SK-MEL-5 (cell line): ENCODE measurements at regions not wholly inside any gene's neighbourhood (a gene's known extent, or its start where the extent isn't known, plus 50 kb on each side); places are given as distances from the start of the nearest gene placed in this dataset.
"Not testable (repeated sequence)": the region's sequence is repeated elsewhere in the genome, so short reads cannot be mapped to it uniquely, and the experiment has no call there.

Experiments used
- DNase-seq: peaks from one replicate; pipeline ENCODE4 v3.0.0-alpha.2; 2016; ENCODE audit warnings: low read depth, low spot score
- in situ Hi-C: cut with HindIII; loops from 2 replicates; pipeline ENCODE4 v1.10.0; 2016; ENCODE audit warnings: low sequenced_read_pairs, high pct_unique_total_duplicates, low pct_unique_long_range_greater_than_20kb

DNA sequence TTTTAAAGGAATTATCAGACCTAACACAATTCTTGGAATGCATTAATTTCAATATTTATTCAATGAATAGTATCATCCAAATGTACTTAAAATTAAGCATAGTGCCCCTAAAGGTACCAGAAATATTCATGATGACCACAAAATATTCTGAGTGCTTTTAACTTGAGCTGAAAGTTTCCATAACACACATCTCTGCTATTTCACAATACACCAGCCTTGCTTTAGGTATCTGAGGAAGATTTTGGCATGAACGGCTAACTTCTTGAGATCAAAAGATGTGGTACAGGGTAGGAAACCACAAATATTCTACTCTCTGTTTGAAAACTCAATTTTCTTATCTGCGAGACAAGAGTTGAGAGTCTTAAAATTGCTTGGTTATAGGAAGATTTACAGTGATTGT lies 538.3 kb upstream of the PCDH7 start:
- no peak for DNase-seq
- in situ Hi-C loops: no loop called here

DNA sequence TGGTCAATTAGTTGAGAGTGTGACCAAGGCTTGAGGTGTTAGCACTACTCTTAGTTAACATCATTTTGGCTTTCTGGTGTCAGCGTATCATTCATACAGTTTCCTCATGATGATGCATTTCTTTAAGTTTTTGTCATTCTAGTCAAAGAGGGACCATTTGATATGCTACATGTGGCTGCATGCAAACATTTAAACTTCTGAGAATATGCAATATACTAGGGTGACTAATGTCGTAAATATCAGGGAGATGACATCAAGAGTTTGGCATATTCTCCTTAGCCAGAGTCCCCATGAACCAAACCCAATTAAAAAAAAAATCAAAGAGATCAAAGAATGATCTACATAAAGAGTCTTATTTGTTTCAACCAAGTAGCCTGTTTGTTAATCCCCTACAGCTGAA lies 537.4 kb upstream of the PCDH7 start:
- no peak for DNase-seq
- in situ Hi-C loops: no loop called here

DNA sequence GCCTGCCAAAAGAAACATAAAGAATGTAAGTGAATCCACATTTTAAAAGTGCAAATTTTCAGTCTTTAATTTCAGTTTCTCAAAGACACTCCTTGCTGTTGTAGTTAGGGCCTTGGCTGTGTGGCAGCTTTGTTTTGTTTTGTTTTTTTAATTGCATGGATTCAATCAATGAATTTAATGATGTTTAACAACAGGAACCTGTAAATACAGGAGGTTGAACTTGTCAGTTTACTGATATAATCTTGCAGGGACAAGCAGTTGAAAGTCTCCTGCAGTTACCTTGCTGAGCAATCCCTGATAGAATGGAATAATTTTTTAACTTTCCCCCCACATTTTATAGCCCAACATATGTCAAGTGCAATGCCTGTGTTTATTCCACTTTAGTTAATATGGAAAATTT lies 528.3 kb upstream of the PCDH7 start:
- in situ Hi-C loops: no loop called here
- no peak for DNase-seq

DNA sequence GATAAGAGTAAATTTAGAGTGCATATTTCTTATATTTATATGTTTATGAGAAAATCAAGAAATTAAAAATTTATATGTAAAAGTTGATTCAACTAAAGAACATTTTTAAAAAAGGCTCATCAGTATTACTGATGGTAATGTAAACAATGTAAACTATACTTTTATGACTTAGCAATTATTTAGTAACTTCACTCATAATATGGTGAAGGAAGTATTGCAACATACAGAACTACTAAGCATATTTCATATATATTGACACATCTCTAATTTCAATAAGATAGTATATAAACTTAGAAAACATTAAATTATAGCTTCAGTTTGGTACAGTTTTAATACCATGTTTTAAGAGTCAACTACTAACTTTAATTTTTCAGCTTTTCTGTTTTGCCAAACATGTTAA lies 512.8 kb upstream of the PCDH7 start:
- DNase-seq: no peak
- in situ Hi-C loops: no loop called here

DNA sequence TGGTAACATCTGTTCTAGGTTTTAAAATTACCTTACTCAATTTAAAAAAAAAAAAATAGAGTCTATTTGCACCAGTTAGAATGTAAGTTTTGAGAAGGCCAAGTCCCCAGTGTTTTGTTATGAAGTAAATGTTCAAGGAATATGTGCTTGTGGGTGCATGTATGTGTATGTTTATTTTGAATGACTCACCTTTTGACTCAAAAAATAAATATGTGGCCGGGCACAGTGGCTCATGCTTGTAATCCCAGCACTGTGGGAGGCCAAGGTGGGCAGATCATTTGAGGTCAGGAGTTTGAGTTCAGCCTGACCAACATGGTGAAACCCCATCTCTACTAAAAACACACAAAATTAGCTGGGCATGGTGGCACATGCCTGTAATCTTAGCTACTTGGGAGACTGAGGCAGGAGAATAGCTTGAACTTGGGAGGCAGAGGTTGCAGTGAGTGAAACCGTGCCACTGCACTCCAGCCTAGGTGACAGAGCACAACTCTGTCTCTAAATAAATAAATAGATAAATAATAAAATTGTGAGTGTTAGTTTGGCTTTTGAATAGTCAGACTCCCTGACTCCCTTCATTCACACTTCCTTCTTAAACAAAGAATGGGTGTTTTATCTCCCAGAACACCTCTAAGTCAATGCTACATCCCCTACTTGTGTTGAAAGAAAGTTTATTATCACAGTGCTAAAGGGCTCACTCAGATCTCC lies 511.3 kb upstream of the PCDH7 start:
- DNase-seq: no peak
- in situ Hi-C loops: no loop called here

DNA sequence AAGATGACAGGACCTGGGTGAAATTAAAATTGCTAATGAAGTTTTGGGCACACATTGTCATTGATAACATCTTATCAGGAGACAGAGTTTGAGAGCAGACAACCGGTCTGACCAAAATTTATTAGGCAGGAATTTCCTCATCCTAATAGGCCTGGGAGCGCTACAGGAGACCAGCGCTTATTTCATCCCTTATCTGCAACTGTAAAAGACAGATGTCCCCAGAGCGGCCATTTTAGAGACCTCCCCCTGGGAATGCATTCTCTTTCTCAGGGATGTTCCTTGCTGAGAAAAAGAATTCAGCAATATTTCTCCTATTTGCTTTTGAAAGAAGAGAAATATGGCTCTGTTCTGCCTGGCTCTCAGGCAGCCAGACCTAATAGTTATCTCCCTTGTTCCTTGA lies 504.2 kb upstream of the PCDH7 start:
- DNase-seq, in situ Hi-C loops: not testable (repeated sequence)

DNA sequence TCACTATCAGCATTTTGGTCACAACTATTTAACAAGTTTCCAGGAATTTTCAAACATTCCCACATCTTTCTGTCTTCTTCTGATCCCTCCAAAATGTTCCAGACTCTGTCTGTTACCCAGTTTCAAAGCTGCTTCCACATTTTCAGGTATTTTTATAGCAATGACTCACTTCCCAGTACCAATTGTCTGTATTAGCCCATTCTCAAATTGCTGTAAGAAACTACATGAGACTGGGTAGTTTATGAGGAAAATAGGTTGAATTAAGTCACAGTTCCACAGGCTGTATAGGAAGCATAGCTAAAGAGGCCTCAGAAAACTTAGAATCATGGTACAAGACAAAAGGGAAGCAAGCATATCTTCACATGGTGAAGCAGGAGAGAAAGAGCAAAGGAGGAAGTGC lies 475.0 kb upstream of the PCDH7 start:
- no peak for DNase-seq
- in situ Hi-C loops: no loop called here

DNA sequence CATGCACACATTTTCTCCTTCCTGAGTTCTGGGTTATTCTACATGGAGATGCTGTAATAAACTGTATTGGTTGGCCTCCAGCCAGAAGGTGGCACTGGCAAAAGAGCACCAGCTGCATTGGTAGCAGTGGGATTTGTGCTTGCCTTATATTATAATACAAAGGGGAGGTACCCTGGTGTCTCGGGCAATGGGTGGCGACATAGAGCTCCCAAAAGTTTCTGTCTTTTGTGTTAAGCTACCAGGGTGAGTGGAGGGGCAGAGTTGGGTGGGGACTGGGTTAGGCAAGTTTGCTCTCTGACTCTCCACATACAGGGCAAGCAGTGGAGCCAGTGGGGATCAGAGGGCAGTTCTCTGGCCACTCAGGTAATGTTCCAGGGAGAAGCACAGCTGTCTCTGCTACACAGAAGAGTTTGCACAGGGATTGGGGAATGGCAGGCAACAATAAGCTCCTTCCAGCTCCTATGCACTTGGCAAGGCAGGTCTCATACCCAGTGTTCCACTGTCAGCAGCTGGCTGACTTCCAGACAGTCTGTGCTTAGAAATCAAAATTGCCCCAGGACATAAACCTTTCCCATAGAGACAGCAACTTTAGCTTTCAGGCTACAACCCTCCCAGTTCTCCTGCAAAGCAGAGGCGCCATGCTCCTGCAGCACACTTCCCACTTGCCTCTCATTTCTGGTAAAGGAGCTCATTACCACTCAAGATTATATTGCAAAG lies 463.9 kb upstream of the PCDH7 start:
- peak; percentile 31 for DNase-seq
- in situ Hi-C loops: no loop called here

DNA sequence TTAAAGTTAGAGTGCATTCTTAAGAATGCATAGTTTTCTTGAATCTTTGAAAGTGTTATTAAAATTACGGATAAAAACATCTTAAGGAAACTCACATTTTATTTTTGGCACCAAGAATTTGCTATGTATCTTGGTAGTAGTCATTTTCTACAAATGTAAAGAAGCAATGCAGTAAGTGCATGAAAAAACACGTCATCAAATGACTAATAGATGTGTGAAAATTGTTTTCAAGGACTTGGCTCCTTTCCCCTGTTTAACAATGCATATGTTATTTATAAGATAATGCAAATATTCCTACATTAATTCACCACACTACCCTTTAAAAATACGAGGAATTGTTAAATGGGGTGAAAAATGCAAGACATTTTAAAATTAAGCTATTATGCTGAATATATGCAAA lies 461.2 kb upstream of the PCDH7 start:
- DNase-seq: no peak
- in situ Hi-C loops: no loop called here

DNA sequence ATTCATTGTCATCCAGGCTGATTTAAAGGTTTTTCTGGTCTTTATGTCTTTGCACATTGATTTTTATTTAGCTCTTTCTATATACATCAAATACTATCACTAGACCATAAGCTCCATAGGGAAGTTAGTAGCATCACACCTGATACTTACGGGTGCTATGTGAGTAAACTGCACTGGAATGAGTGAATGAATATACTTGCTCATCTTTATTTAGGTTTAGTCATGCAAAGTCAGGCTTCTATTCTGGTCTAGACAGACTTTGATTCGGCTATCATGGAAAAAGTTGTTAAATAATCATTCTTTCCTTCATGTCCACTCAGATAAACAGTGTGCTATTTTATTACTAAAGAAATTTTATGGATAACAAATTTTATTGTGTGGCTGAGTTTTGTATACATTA lies 457.8 kb upstream of the PCDH7 start:
- in situ Hi-C loops: no loop called here
- no peak for DNase-seq

DNA sequence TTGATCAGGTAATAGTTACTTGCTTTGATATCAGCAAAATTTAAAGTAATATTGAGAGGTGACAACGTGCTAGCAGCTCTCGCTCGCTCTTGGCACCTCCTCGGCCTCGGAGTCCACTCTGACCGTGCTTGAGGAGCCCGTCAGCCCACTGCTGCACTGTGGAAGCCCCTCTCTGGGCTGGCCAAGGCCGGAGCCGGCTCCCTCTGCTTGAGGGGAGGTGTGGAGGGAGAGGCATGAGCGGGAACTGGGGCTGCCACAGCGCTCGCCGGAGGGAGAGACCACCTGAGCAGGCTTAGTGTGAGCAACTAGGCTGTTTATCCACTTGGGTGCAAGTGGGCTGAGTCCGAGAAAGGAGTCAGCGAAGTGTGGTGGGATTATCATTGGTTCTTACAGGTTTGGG lies 455.7 kb upstream of the PCDH7 start:
- DNase-seq: no peak
- in situ Hi-C loops: no loop called here

DNA sequence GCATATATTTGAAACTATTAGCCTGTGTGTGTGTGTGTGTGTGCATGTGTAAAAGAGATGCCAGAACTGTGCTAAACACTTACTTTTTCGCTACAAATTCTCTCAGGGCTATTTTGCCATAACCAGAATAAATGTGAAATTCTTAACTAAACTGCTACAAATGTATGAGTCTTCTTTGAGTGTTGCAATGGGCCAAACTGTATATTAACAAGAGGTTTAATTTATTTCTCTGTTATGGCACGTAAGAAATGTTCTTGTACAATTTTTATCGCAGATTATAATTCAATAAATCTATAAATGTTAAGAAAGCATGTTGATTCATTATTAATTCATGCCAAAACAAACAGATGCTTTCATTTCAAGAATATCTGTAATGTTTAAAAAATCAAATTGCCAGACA lies 454.5 kb upstream of the PCDH7 start:
- DNase-seq: no peak
- in situ Hi-C loops: no loop called here

DNA sequence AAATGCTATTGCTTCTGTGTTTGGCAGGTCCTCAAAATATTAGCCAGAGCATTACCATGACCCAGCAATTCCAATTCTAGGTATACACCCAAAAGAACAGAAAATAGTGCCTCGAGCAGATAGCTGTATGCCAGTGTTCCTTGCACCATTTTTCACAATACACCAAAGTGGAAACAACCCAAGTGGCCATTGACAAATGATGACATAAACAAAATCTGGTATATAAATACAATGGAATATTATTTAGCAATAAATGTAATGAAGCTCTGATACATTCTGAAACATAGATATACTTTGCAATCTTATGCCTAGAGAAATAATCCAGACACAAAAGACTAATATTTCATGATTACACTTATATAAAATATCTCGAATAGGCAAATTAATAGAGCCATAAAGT lies 451.8 kb upstream of the PCDH7 start:
- in situ Hi-C loops: no loop called here
- DNase-seq: no peak

DNA sequence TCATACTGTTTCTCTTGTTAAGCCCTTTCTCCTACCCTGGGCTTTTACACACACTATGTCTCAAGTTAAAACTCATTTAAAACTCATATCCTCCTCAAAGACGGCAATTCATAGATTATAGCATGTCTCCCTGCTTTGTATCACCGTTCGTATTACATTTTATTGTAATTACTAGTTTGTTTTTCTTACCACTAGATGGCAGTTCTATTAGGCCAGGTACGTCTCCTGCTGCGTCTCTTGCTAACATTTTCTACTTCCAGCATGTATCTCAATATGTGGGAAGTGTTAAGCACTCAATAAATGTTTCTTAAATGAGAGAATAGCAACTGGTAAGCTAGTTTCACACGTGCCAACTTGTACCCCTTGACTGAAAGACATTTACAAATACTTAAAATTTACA lies 450.3 kb upstream of the PCDH7 start:
- peak; percentile 34 for DNase-seq
- in situ Hi-C loops: no loop called here

DNA sequence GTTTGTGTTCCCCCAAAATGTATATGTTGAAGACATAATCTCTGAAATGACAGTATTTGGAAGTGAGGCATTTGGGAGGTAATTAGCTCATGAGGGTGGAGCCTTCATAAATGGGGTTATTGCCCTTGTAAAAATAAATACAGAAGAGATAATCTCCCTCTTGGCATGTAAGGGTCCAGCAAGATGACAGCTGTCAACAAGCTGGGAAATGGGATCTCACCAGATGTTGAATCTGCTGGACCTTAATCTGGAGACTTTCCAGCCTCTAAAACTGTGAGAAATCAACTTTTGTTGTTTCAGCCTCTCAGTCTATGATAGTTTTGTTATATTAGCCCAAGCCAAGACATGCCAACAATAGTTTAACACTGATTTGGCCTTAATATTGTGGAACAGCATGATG lies 438.2 kb upstream of the PCDH7 start:
- no peak for DNase-seq
- in situ Hi-C loops: no loop called here

DNA sequence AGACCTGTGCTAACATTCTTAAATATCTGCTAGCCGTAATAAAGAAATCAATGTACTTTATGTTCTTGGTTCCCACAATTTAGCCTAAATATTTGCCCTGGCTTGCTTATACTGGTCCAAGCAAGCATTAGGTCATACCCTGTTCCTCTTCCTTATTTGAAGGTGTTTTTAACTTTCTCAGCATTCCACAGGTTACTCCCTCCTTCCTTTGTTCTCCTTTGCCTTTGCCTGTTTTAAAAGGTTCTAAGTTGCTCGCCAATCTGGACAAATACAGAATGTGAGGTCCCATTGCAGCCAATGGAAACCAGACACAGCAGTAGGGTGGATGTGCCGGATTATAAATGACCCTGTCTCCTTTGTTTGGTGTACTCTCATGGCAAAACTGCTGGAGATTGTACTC lies 436.8 kb upstream of the PCDH7 start:
- in situ Hi-C loops: no loop called here

DNA sequence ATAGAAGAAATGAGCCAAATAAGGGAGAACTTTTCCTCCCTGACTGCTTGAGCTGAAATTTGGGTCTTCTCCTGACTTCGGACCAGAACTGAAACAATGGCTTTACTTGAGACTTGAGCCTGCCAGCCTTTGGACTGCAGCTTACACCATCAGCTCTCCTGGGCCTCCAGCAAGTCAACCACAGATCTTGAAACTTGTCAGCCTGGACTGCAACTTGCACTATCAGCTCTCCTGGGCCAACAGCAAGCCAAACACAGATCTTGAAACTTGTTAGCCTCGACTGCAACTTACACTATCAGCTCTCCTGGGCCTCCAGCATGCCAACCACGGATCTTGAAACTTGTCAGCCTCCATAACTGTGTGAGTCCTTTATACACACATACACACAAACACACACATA lies 425.9 kb upstream of the PCDH7 start:
- in situ Hi-C loops: no loop called here
- no peak for DNase-seq

More for the DNA sequence above, 436.8 kb upstream of the PCDH7 start:
- no peak for DNase-seq

DNA sequence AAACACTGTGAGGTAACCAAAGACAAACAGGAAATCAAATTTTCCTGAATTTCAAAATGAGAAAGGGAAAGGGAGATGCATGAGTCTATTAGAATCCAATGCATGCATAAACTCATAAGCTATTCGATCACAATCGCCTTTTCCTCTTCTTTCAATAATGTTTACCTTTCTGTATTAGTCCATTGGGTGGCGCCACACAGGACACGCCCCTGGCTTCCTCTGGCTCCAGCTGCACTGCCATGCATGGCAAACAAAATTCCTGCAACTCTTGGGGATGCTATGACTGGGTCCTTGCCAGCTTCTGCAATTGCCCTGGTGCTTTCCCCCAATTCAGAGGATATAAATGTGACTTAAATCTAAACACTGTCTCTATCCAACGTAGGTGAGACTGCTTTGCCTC lies 424.5 kb upstream of the PCDH7 start:
- DNase-seq: peak; percentile 9
- in situ Hi-C loops: no loop called here

DNA sequence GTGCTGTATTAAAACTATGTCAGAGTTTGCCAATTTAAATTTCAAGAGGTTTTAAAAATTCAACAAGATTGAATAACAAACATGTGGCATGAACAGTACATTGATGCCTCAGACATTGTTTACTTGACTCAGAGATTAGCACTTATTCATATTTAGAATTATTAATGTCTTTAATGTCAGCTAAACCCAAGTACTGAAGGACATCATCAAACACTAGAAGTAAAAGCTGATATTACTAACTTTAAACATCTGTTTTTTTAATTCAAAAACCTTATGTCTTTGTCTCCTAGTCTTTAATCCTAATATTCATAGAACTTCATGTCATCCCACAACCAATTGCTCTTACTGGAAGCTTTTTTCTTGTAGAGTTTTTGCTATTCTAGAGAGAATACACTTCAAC lies 406.2 kb upstream of the PCDH7 start:
- DNase-seq: no peak
- in situ Hi-C loops: no loop called here
